ENCODE measurements at regions not wholly inside any gene's neighbourhood (a gene's known extent, or its start where the extent isn't known, plus 50 kb on each side); places are given as distances from the start of the nearest gene placed in this dataset.

- Histone ChIP-seq H3K4me3 (no peak overlapping the region), H3K9me3 (no peaks in the 10 kb centered on the region), H3K27ac (no peak overlapping the region), H3K27me3 (no peaks in the 10 kb centered on the region), H3K4me1 (no peaks in the 10 kb centered on the region), H3K36me3 (no peaks in the 10 kb centered on the region)
- TF ChIP-seq POLR2A (IDR thresholded peaks at IDR 0.05) = no peak
- no peak for TF ChIP-seq CTCF (IDR thresholded peaks at IDR 0.05)
- DNase-seq = no peak
Measured at GRCh38 chr5:57119031-57119430, 54.8 kb upstream of the GPBP1 start.

- Histone ChIP-seq H3K4me3 (no peak overlapping the region), H3K9me3 (no peaks in the 10 kb centered on the region), H3K4me1 (no peaks in the 10 kb centered on the region), H3K27me3 (no peaks in the 10 kb centered on the region), H3K36me3 (no peaks in the 10 kb centered on the region), H3K27ac (no peak overlapping the region)
- DNase-seq = no peak
- TF ChIP-seq POLR2A (IDR thresholded peaks at IDR 0.05) (no peak), CTCF (IDR thresholded peaks at IDR 0.05) (no peak)
Measured at GRCh38 chr5:57124014-57124413, 49.8 kb upstream of the GPBP1 start.

Small RNA genes in the stretch of these regions (small RNA-seq; reads per million reads assigned to genes)
- gene AC034244.1 = 0 reads per million in 2 donors

Data from Peyer's patch (tissue), 4 donors.